Gastroesophageal sphincter (tissue), 4 donors: ENCODE measurements at regions not wholly inside any gene's neighbourhood (a gene's known extent, or its start where the extent isn't known, plus 50 kb on each side); places are given as distances from the start of the nearest gene placed in this dataset.

Source experiments
- ATAC-seq: fragments of 150-250 bp; one replicate; pipeline ENCODE4 v1.9.1; 2016; ENCODE audit warnings: mild to moderate bottlenecking, moderate library complexity
- H3K27ac ChIP-seq, 4 donors: fragments of 200-600 bp; sonication (generic) in 3 of 4; 1 replicate in 3 of 4; 2 replicates in 1 of 4; pipeline ENCODE4 v1.5.1; 2016 to 2019
- H3K27me3 ChIP-seq: fragments of 200-600 bp; sonication (generic); one replicate; pipeline ENCODE4 v1.5.1; 2019
- H3K36me3 ChIP-seq, 2 donors: fragments of 200-600 bp; sonication (generic); one replicate each; pipeline ENCODE4 v1.5.1; 2019; ENCODE audit warnings: control low read depth in 1 of 2
- H3K4me1 ChIP-seq, 3 donors: fragments of 200-600 bp; sonication (generic); 1 replicate in 2 of 3; 2 replicates in 1 of 3; pipeline ENCODE4 v1.5.1; 2016 to 2019; ENCODE audit warnings: control low read depth in 2 of 3
- H3K4me3 ChIP-seq, 2 donors: fragments of 200-600 bp; sonication (generic); one replicate each; pipeline ENCODE4 v1.5.1; 2019; ENCODE audit warnings: mild to moderate bottlenecking in 1 of 2, moderate library complexity in 1 of 2
- H3K9me3 ChIP-seq, 3 donors: fragments of 200-600 bp; sonication (generic); one replicate each; pipeline ENCODE4 v1.5.1; 2017 to 2019; ENCODE audit warnings: control low read depth in 2 of 3
- EP300 ChIP-seq: sonication (generic); formaldehyde crosslinking; IDR thresholded peaks from one replicate; pipeline ENCODE4 v1.6.1; 2017; ENCODE audit warnings: antibody characterized with exemption, mild to moderate bottlenecking
- POLR2A ChIP-seq, 2 donors: fragments of 450-650 bp; IDR thresholded peaks; one replicate each; pipeline ENCODE4 v1.6.1; 2017; ENCODE audit warnings: antibody characterized with exemption in 2 of 2, mild to moderate bottlenecking in 2 of 2, moderate library complexity in 1 of 2
- POLR2AphosphoS5 ChIP-seq: sonication (generic); formaldehyde crosslinking; IDR thresholded peaks from one replicate; pipeline ENCODE4 v1.6.1; 2017; ENCODE audit warnings: antibody characterized with exemption
- WGBS, 2 donors: methylation state at CpG; one replicate each; pipeline ENCODE4 v1.1.5; 2018; ENCODE audit warnings: low coverage in 1 of 2; 5-methylcytosine and 5-hydroxymethylcytosine counted together
- TF ChIP-seq, protein P1 (sequence below), 4 experiments: fragments of 200-600 bp in 2 of 4; fragments of 450-650 bp in 2 of 4; sonication (generic) in 1 of 4; IDR thresholded peaks; one replicate each; pipeline ENCODE4 v1.5.1; 2017 to 2019; ENCODE audit warnings: antibody characterized with exemption in 4 of 4, mild to moderate bottlenecking in 2 of 4, moderate library complexity in 2 of 4

DNA sequence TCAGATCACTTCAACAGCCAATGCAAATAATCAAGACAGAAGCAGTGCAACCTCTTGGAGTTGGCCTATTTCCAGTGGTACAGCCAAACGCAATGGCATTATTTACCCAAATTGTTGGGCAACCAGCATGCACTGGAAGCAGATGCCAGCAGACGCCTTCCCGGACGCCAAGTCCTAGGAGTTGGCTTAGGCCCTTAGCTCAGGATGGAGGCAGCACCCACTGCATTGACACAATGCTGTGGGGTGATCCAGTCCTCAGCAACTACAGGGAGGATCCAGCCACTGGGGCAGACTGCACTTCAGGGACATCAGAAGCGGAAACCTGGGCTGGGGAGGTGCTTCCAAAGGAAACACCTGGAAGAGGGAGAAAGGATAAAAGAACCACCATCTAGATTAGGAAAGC is 290.4 kb downstream of the FAM43A start:
- Histone ChIP-seq H3K27ac (no peak overlapping the region), H3K4me3 (no peak overlapping the region), H3K4me1 (no peaks in the 10 kb centered on the region), H3K27me3 (peaks cover 1% of the 10 kb centered on the region), H3K9me3 (no peaks in the 10 kb centered on the region), H3K36me3 (no peaks in the 10 kb centered on the region)
- TF ChIP-seq POLR2AphosphoS5 (peak; percentile 79), POLR2A (IDR thresholded peaks at IDR 0.05) (no peak)
- 40 to 50% methylated on average over 1 of the region's 5 CpGs for WGBS, 2 donors
- ATAC-seq: no peak

DNA sequence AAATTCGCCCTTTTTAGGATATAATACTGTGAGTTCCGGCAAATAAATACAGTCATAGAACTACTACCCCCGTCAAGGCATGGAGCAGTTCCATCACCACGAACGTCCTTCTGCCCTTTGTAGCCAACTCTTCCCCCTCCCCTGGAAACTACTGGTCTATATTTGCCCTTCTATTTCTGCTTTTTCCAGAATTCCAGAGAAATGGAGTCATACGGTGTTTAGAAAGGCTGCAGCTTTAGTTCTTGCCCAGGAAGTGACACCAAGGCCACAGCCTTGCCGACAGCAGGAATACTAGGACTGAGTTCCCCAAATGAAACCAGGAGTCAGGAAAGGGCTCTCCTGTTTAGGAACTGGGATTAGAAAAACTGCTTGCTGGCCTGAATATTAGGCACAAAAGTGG is 291.2 kb downstream of the FAM43A start:
- TF ChIP-seq POLR2A (IDR thresholded peaks at IDR 0.05) (no peak), POLR2AphosphoS5 (no peak), EP300 (no peak)
- TF ChIP-seq, protein P1, sequence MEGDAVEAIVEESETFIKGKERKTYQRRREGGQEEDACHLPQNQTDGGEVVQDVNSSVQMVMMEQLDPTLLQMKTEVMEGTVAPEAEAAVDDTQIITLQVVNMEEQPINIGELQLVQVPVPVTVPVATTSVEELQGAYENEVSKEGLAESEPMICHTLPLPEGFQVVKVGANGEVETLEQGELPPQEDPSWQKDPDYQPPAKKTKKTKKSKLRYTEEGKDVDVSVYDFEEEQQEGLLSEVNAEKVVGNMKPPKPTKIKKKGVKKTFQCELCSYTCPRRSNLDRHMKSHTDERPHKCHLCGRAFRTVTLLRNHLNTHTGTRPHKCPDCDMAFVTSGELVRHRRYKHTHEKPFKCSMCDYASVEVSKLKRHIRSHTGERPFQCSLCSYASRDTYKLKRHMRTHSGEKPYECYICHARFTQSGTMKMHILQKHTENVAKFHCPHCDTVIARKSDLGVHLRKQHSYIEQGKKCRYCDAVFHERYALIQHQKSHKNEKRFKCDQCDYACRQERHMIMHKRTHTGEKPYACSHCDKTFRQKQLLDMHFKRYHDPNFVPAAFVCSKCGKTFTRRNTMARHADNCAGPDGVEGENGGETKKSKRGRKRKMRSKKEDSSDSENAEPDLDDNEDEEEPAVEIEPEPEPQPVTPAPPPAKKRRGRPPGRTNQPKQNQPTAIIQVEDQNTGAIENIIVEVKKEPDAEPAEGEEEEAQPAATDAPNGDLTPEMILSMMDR (IDR thresholded peaks at IDR 0.05): no peak
- no peaks in the 10 kb centered on the region for H3K27me3 ChIP-seq
- H3K9me3 ChIP-seq: peaks cover 0 to 2% (median 0%) of the 10 kb centered on the region in 3 donors
- H3K4me1 ChIP-seq: no peaks in the 10 kb centered on the region
- 55 to 82% methylated on average over 5 to 6 of the region's 7 CpGs for WGBS, 2 donors
- no peak overlapping the region for H3K27ac ChIP-seq
- H3K36me3 ChIP-seq: no peaks in the 10 kb centered on the region
- no peak overlapping the region for H3K4me3 ChIP-seq
- no peak for ATAC-seq

GRCh38 chr3:194977356-194977755 is 291.7 kb downstream of the FAM43A start:
- no peaks in the 10 kb centered on the region for H3K36me3 ChIP-seq
- H3K27ac ChIP-seq: no peak overlapping the region
- peaks cover 0 to 5% (median 0%) of the 10 kb centered on the region in 3 donors for H3K9me3 ChIP-seq
- 92 to 95% methylated on average over 4 to 8 of the region's 8 CpGs for WGBS, 2 donors
- no peak overlapping the region for H3K4me3 ChIP-seq
- no peak for TF ChIP-seq POLR2AphosphoS5
- TF ChIP-seq POLR2A (IDR thresholded peaks at IDR 0.05): no peak
- TF ChIP-seq EP300: no peak
- TF ChIP-seq, protein P1 (IDR thresholded peaks at IDR 0.05): no peak
- ATAC-seq: no peak
- no peaks in the 10 kb centered on the region for H3K27me3 ChIP-seq
- no peaks in the 10 kb centered on the region for H3K4me1 ChIP-seq

DNA sequence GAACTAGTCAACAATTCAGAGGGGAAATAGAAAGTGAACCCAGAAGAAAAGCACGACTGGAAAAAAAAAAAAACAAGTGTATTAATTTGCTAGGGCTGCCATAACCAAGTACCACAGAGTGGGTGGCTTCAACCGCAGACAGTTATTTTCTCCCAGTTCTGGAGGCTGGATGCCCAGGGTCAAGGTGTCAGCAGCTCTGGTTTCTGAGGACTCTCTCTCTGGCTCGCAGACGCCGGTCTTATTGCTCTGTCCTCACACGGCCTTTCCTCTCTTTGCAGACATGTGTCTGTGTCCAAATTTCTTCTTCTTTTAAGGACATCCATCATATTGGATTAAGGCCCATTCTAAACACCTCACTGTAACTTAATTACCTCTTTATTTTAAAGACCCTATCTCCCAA is 291.8 kb downstream of the XXYLT1 start:
- no peaks in the 10 kb centered on the region for H3K27me3 ChIP-seq
- no peak for TF ChIP-seq POLR2AphosphoS5
- H3K9me3 ChIP-seq: peaks cover 0 to 5% (median 0%) of the 10 kb centered on the region in 3 donors
- no peak overlapping the region for H3K27ac ChIP-seq
- H3K4me1 ChIP-seq: no peaks in the 10 kb centered on the region
- H3K4me3 ChIP-seq: no peak overlapping the region
- WGBS, 2 donors: 75% methylated on average over 5 to 6 of the region's 6 CpGs
- ATAC-seq: no peak
- H3K36me3 ChIP-seq: no peaks in the 10 kb centered on the region

DNA sequence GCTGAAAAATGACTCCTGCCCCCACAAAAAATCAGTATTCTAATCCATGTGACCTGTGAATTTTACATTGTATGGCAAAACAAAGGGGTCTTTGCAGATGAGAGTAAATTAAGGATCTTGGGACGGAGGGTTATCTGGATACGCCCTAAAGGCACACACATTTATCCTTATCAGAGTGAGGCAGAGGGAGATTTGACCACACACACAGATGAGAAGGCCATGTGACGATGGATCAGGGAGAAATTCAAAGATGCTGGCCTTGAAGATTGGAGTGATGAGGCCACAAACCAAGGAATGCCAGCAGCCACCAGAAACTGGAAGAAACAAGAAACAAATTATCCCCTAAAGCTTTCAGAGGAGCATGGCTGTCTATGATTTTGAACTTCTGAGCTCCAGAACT is 288.5 kb downstream of the XXYLT1 start:
- WGBS, 2 donors: 97% methylated on average over 3 of the region's 3 CpGs
- H3K4me3 ChIP-seq: no peak overlapping the region
- H3K4me1 ChIP-seq: peaks cover 0 to 13% (median 7%) of the 10 kb centered on the region in 3 donors
- H3K27ac ChIP-seq: no peak overlapping the region
- TF ChIP-seq POLR2AphosphoS5: no peak
- no peak for ATAC-seq
- H3K9me3 ChIP-seq: peaks cover 0 to 5% (median 0%) of the 10 kb centered on the region in 3 donors
- H3K36me3 ChIP-seq: no peaks in the 10 kb centered on the region
- no peaks in the 10 kb centered on the region for H3K27me3 ChIP-seq

- TF ChIP-seq POLR2A (IDR thresholded peaks at IDR 0.05) (no peak), EP300 (no peak), POLR2AphosphoS5 (no peak)
- TF ChIP-seq, protein P1 (IDR thresholded peaks at IDR 0.05): no peak
- no peak for ATAC-seq
- 100% methylated on average over 1 of the region's 2 CpGs; no CpG with 5 or more reads in 1 of the 2 donors for WGBS, 2 donors
- no peaks in the 10 kb centered on the region for H3K36me3 ChIP-seq
- peaks cover 0 to 13% (median 7%) of the 10 kb centered on the region in 3 donors for H3K4me1 ChIP-seq
- no peak overlapping the region for H3K27ac ChIP-seq
- no peak overlapping the region for H3K4me3 ChIP-seq
- peaks cover 0 to 5% (median 0%) of the 10 kb centered on the region in 3 donors for H3K9me3 ChIP-seq
- no peaks in the 10 kb centered on the region for H3K27me3 ChIP-seq
Observed at GRCh38 chr3:194983121-194983520, 287.8 kb downstream of the XXYLT1 start.
